T-helper 1 cell treated with Interleukin-12 subunit alpha and Interleukin-12 subunit beta and Interleukin-4 antibody, amounts not matched to agents 30 μg/mL and 1 μg/mL, for 36 hours (primary cell): ENCODE measurements at regions not wholly inside any gene's neighbourhood (a gene's known extent, or its start where the extent isn't known, plus 50 kb on each side); places are given as distances from the start of the nearest gene placed in this dataset.

Source experiments
- H3K27ac Mint-ChIP-seq: one replicate; pipeline ENCODE4 v1.8.0; 2021; ENCODE audit warnings: mild to moderate bottlenecking, mixed read lengths
- H3K27me3 Mint-ChIP-seq: one replicate; pipeline ENCODE4 v1.8.0; 2021; ENCODE audit warnings: low read depth, mixed read lengths
- H3K36me3 Mint-ChIP-seq: one replicate; pipeline ENCODE4 v1.8.0; 2021; ENCODE audit warnings: low read depth, mixed read lengths
- H3K4me1 Mint-ChIP-seq: one replicate; pipeline ENCODE4 v1.8.0; 2021; ENCODE audit warnings: low read depth, mixed read lengths
- H3K4me3 Mint-ChIP-seq: one replicate; pipeline ENCODE4 v1.8.0; 2021; ENCODE audit warnings: mild to moderate bottlenecking, moderate library complexity, mixed read lengths
- H3K9me3 Mint-ChIP-seq: one replicate; pipeline ENCODE4 v1.8.0; 2021; ENCODE audit warnings: mixed read lengths

GRCh38 chr22:26992556-26992955, 335.2 kb downstream of the MIAT start:
- Mint-ChIP-seq H3K9me3 (no peaks in the 10 kb centered on the region), H3K4me3 (no peak overlapping the region), H3K27ac (no peak overlapping the region), H3K27me3 (no peaks in the 10 kb centered on the region), H3K4me1 (no peaks in the 10 kb centered on the region), H3K36me3 (no peaks in the 10 kb centered on the region)

GRCh38 chr22:26993886-26994285, 336.5 kb downstream of the MIAT start:
- no peak overlapping the region for H3K27ac Mint-ChIP-seq
- H3K4me3 Mint-ChIP-seq: no peak overlapping the region
- no peaks in the 10 kb centered on the region for H3K27me3 Mint-ChIP-seq
- H3K4me1 Mint-ChIP-seq: no peaks in the 10 kb centered on the region
- H3K36me3 Mint-ChIP-seq: no peaks in the 10 kb centered on the region
- no peaks in the 10 kb centered on the region for H3K9me3 Mint-ChIP-seq

GRCh38 chr22:26994801-26995200, 337.4 kb downstream of the MIAT start:
- Mint-ChIP-seq H3K9me3 (no peaks in the 10 kb centered on the region), H3K4me3 (no peak overlapping the region), H3K36me3 (no peaks in the 10 kb centered on the region), H3K27me3 (no peaks in the 10 kb centered on the region), H3K27ac (no peak overlapping the region), H3K4me1 (no peaks in the 10 kb centered on the region)

GRCh38 chr22:26995235-26995634, 337.8 kb downstream of the MIAT start:
- H3K36me3 Mint-ChIP-seq: no peaks in the 10 kb centered on the region
- H3K27me3 Mint-ChIP-seq: no peaks in the 10 kb centered on the region
- H3K9me3 Mint-ChIP-seq: no peaks in the 10 kb centered on the region
- no peaks in the 10 kb centered on the region for H3K4me1 Mint-ChIP-seq
- no peak overlapping the region for H3K4me3 Mint-ChIP-seq
- no peak overlapping the region for H3K27ac Mint-ChIP-seq

- no peaks in the 10 kb centered on the region for H3K9me3 Mint-ChIP-seq
- H3K36me3 Mint-ChIP-seq: no peaks in the 10 kb centered on the region
- no peak overlapping the region for H3K27ac Mint-ChIP-seq
- no peaks in the 10 kb centered on the region for H3K4me1 Mint-ChIP-seq
- H3K27me3 Mint-ChIP-seq: no peaks in the 10 kb centered on the region
- H3K4me3 Mint-ChIP-seq: no peak overlapping the region
Measured at GRCh38 chr22:26996154-26996553, 338.8 kb downstream of the MIAT start.

GRCh38 chr22:26998129-26998528, 340.7 kb downstream of the MIAT start:
- no peak overlapping the region for H3K4me3 Mint-ChIP-seq
- H3K4me1 Mint-ChIP-seq: no peaks in the 10 kb centered on the region

GRCh38 chr22:26998716-26999115, 341.3 kb downstream of the MIAT start:
- Mint-ChIP-seq H3K4me3 (no peak overlapping the region), H3K4me1 (no peaks in the 10 kb centered on the region), H3K9me3 (no peaks in the 10 kb centered on the region), H3K36me3 (no peaks in the 10 kb centered on the region), H3K27me3 (no peaks in the 10 kb centered on the region), H3K27ac (no peak overlapping the region)

More at GRCh38 chr22:26998129-26998528, 340.7 kb downstream of the MIAT start:
- Mint-ChIP-seq H3K36me3 (no peaks in the 10 kb centered on the region), H3K9me3 (no peaks in the 10 kb centered on the region), H3K27me3 (no peaks in the 10 kb centered on the region), H3K27ac (no peak overlapping the region)

GRCh38 chr22:27003297-27003696, 345.9 kb downstream of the MIAT start:
- Mint-ChIP-seq H3K9me3 (no peaks in the 10 kb centered on the region), H3K36me3 (no peaks in the 10 kb centered on the region), H3K4me1 (no peaks in the 10 kb centered on the region), H3K27me3 (no peaks in the 10 kb centered on the region), H3K27ac (no peak overlapping the region), H3K4me3 (no peak overlapping the region)

GRCh38 chr22:27004434-27004833, 347.0 kb downstream of the MIAT start:
- no peaks in the 10 kb centered on the region for H3K27me3 Mint-ChIP-seq
- no peaks in the 10 kb centered on the region for H3K4me1 Mint-ChIP-seq
- H3K27ac Mint-ChIP-seq: no peak overlapping the region
- no peaks in the 10 kb centered on the region for H3K9me3 Mint-ChIP-seq
- no peak overlapping the region for H3K4me3 Mint-ChIP-seq
- no peaks in the 10 kb centered on the region for H3K36me3 Mint-ChIP-seq

GRCh38 chr22:27008454-27008853, 351.1 kb downstream of the MIAT start:
- H3K27ac Mint-ChIP-seq: no peak overlapping the region
- no peaks in the 10 kb centered on the region for H3K9me3 Mint-ChIP-seq
- H3K4me1 Mint-ChIP-seq: no peaks in the 10 kb centered on the region
- no peak overlapping the region for H3K4me3 Mint-ChIP-seq
- no peaks in the 10 kb centered on the region for H3K27me3 Mint-ChIP-seq
- H3K36me3 Mint-ChIP-seq: no peaks in the 10 kb centered on the region

GRCh38 chr22:27011133-27011532, 353.7 kb downstream of the MIAT start:
- Mint-ChIP-seq H3K4me3 (no peak overlapping the region), H3K27me3 (no peaks in the 10 kb centered on the region), H3K27ac (no peak overlapping the region), H3K9me3 (no peaks in the 10 kb centered on the region), H3K36me3 (no peaks in the 10 kb centered on the region), H3K4me1 (no peaks in the 10 kb centered on the region)

- H3K4me3 Mint-ChIP-seq: no peak overlapping the region
- no peak overlapping the region for H3K27ac Mint-ChIP-seq
- no peaks in the 10 kb centered on the region for H3K4me1 Mint-ChIP-seq
- H3K36me3 Mint-ChIP-seq: no peaks in the 10 kb centered on the region
- no peaks in the 10 kb centered on the region for H3K27me3 Mint-ChIP-seq
- no peaks in the 10 kb centered on the region for H3K9me3 Mint-ChIP-seq
Measured at GRCh38 chr22:27011717-27012116, 354.3 kb downstream of the MIAT start.

GRCh38 chr22:27019827-27020226, 362.4 kb downstream of the MIAT start:
- Mint-ChIP-seq H3K9me3 (no peaks in the 10 kb centered on the region), H3K27me3 (no peaks in the 10 kb centered on the region), H3K36me3 (no peaks in the 10 kb centered on the region), H3K4me1 (no peaks in the 10 kb centered on the region), H3K4me3 (no peak overlapping the region), H3K27ac (no peak overlapping the region)

- no peak overlapping the region for H3K27ac Mint-ChIP-seq
- no peaks in the 10 kb centered on the region for H3K36me3 Mint-ChIP-seq
- H3K4me3 Mint-ChIP-seq: no peak overlapping the region
- no peaks in the 10 kb centered on the region for H3K9me3 Mint-ChIP-seq
- no peaks in the 10 kb centered on the region for H3K4me1 Mint-ChIP-seq
- peaks cover 4% of the 10 kb centered on the region for H3K27me3 Mint-ChIP-seq
Measured at GRCh38 chr22:27022274-27022895, 365.0 kb downstream of the MIAT start.

- Mint-ChIP-seq H3K4me1 (no peaks in the 10 kb centered on the region), H3K36me3 (no peaks in the 10 kb centered on the region), H3K27me3 (peaks cover 4% of the 10 kb centered on the region), H3K27ac (no peak overlapping the region), H3K9me3 (no peaks in the 10 kb centered on the region), H3K4me3 (no peak overlapping the region)
Measured at GRCh38 chr22:27022896-27023361, 365.5 kb downstream of the MIAT start.

- no peaks in the 10 kb centered on the region for H3K4me1 Mint-ChIP-seq
- H3K36me3 Mint-ChIP-seq: no peaks in the 10 kb centered on the region
- H3K9me3 Mint-ChIP-seq: no peaks in the 10 kb centered on the region
- no peak overlapping the region for H3K4me3 Mint-ChIP-seq
- H3K27ac Mint-ChIP-seq: no peak overlapping the region
- peaks cover 4% of the 10 kb centered on the region for H3K27me3 Mint-ChIP-seq
Measured at GRCh38 chr22:27023591-27023990, 366.2 kb downstream of the MIAT start.
